Stimulated activated CD4-positive, alpha-beta T cell treated with anti-CD3 and anti-CD28 coated beads, Interleukin-2, amount 100 ng/mL, for 24 hours (primary cell): ENCODE measurements at regions not wholly inside any gene's neighbourhood (a gene's known extent, or its start where the extent isn't known, plus 50 kb on each side); places are given as distances from the start of the nearest gene placed in this dataset.

ENCODE experiments used
- DNase-seq, 2 donors: peaks; one replicate each; pipeline ENCODE4 v3.0.0-alpha.2; 2020

DNA sequence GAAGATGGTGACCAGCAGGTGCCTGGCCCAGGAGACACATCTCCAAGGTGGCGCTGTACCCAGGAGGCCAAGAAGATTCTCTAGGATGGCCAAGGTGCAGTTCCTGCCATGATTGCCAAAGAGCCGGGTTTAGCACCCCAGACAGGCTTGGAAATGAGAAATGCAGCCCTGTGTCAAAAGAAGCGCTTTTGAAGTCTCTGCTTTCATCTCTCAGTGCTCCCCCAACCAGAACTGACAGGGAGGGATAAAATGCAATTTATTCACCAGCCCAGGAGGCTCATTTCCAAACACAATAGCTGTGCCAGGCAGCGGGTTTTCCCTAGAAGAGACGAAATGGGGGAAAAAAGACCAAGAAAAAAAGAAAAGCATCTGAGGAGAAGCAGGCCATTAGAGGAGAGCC, 195.9 kb upstream of the NCAM1 start:
- DNase-seq, result no peak

DNA sequence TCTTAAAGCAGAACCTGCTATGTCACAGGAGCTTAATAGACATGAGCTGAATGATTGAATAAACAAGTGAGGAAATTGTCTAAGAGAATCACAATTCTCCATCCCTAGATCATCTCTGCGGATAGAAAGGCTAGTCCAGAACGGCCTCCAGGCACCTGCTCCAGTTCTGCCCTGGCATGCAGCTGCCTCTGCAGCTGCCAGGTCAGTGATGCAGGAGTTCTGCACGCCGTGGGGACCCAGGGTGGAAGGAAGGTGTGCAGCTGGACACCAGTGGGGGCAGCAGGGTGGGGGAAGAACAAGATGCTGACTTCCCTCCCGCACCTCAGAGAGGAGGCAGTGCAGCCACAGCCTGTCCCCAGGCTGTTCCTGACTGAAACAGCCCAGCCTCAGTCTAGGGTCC, 192.1 kb upstream of the NCAM1 start:
- no peak for DNase-seq

DNA sequence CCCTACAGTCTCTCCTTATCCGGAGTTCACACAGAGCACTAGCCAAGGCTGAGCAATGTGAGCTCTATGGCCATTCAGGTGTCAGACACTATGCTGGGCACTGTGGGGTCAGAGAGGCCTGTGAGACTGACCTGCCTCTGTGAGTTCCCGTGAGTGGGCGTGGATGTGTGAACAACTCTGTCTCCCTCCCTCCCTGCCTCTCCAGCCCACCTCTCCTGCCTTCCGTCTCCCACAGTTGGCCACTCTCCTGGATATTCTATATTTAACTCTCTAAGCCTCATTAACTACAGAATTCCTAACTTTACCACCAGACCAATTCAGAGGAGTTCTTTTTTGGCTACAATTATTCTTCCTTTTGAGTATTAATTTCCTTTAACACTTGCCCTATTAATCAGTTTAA, 191.6 kb upstream of the NCAM1 start:
- no peak for DNase-seq

DNA sequence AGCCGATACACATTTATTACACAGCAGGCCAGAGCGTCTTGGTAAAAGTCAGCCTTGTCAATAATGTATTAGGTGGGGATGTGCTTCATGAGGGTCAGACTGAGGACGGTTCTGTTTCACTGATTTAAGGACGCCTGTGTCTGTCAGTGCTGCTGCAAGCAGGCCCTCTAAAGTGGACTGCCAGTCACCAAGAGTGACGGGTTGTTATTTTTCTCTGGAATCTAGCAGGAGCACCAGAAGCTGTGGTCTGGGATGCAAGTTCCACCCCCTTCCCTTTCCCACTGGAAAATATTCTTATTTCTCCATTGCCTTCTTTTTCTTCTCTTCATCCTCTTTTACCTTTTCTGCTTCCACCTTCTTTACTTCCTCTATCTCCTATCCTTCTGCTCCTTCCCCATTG, 191.2 kb upstream of the NCAM1 start:
- DNase-seq, result no peak

DNA sequence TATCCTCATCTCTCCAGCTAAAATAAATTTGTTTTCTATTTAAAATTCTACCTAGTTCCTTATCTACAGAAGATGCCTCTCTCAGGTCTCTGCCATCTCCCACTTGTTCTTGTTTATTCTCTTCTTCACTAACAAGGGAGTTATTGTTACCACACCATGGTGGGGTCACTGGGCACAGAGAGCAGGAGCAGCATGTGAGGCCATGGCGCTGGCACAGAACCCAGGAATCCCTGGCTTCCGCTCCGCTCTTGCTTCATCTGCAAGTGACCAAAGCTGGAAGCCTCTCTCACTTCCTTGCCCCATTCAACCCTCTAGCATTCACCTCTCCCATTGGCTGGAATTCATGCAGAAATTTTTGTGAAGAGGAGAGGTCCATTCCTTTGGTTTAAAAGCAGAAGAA, 190.7 kb upstream of the NCAM1 start:
- no peak for DNase-seq

DNA sequence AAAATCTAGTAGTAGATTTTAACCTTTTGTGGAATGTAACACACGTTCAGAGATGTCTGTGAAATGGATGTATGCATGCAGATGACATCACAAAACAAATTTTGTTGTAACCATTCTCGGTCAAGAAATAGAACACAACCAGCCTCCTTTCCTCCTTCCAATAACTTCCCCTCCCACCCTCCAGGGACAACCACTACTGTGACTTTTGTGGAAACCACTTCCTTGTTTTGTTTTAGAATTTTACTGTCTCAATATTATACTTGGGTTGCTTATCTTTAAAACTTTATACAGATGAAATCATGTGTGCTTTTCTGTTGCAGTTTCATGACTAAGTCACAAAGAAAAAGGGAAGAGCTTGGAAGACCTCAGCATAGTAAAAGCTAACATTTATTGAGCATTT, 189.4 kb upstream of the NCAM1 start:
- DNase-seq, result no peak

DNA sequence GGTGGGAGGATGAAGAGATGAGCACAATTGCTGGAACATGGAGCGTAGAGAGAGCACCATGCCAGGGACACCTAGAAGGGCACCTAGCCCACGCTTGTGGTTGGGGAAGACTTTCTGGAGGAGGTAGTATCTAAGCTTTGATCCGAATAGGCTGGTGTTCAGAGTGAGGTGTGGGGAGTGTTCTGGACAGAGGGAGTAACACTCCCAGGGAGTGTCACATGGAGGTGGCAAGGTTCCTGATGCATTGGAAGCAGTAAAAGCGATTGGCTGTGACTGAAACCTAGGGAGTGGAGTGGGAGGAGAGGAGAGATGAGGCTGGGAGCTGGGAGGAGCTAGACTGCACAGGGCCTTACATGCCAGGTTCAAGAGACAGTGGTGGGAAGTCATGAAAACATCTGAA, 188.0 kb upstream of the NCAM1 start:
- DNase-seq, result no peak

DNA sequence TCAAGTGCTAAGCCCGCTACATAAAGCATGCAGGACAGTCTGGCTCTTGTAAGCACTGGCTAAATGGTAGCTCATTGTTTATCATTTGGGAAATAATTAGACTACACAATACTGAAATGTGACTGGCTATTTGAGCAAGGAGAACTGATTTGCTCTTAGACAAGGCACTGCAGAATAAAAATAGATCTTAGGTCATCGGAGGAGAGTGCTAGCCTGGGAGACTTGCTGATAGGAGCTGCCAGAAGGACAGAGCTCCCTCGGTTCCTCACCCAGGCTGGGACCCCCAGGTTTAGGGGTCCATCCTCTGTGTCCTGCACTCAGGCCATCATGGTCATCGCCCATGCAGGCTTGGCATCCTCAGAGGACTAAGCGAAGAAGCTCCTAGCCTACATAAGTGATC, 184.4 kb upstream of the NCAM1 start:
- no peak for DNase-seq

DNA sequence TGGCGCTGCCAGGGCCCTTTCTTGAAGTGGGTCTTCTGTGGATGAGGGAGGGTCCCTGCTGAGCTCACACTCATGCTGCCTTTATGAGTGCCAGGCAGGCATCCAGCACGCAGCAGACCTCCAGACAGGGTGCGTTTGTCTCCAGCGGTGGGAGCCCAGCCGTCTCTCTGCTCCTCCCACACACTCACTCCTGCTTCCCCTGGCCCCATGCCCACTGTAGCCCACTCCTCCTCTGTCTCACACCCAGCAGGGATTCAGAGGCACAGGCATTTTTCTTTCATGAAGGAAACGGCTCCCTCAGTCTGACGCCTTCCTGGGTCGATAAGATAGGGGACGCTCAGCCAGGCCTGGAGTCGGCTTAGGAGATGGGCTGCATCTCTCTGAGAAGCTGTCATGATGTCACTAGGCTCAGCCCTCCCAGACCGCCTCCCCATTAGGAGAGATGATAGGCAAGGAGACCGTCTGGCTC, 183.9 kb upstream of the NCAM1 start:
- no peak for DNase-seq

DNA sequence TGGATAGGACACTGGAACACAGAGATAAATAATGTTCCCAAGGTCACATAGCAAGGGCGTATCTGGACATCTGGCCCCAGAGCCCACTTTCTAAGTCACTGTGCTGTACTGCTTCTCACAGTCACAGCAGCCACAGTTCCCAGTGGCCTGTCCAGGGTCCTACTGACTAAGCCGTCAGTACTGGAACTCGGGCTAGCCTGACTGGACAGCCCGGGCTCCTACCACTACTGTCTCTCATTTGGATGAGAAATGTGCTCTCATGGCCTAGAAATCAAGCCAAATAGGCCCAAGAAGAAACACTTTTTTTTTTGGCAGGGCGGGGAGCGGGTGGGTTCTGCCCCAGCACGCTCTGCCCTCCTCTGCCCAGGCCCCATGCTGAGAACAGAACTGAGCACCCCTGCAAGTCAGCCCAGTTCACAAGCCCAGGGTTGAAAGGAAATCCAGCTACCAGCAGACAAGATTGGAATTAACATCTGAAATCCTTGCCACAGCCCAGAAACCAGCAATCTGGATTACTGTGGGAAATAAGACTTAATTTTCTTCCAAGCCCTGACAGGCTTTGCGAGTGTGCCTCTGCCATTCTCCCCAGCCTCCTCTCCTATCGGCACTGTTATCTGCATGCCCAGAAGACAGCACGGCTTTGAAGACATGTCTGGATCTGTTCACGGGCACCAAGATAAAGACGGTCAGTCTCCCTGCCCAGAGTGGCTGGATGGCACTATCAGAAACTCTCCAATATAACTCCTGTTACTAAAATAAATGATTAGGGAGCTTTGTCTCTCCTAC, 182.9 kb upstream of the NCAM1 start:
- DNase-seq, result no peak

DNA sequence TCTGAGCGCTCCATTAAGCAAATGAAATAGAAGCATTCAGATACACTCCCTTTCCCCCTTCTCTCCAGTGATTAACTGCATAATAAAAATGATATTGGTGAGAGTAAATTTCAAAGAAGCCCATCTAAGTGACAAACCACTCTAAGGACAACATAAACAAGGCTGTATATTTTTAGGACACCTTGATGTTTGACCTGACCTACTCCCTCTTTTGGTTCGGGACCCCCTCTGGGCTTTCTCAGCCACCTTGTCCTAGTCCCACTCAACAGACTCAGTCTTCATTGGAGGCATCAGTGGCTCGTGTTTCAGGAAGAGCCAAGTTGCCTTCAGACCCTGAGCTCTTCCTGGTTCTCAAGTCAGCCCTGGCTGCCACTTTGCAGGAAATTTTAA, 182.3 kb upstream of the NCAM1 start:
- no peak for DNase-seq

DNA sequence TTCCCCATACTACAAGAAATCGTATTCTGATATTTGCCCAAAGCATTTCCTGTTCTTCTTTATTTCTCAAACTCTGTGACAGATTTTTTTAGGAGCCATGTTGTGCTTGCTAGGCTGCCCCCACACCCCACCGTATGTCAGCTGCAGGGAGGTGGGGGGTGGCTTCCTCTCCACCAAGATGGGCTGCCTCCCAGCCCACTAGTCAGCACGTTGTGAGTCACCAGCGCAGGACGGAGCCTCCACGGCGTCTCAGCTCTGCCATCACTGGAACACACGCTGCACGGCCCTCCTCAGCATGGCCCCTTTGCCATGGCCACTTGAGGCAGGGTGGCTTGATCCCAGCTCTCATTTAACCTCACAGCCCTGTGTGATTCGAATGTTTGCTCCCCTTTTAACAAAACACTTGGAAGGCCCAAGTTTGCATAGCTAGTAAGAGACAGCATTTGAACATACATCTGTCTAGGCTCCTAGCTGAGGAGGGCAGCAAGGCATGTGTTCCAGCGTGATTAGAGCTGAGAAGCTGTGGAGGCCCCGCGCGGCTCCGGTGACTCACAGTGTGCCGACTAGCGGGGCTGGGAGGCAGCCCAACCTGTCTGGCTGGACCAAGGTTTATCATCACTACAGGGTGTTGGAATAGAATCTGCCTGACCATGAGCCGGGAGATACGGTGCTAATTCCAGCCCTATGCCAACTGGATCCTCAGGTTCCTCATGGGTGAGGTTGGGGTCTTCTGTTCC, 180.7 kb upstream of the NCAM1 start:
- no peak for DNase-seq

DNA sequence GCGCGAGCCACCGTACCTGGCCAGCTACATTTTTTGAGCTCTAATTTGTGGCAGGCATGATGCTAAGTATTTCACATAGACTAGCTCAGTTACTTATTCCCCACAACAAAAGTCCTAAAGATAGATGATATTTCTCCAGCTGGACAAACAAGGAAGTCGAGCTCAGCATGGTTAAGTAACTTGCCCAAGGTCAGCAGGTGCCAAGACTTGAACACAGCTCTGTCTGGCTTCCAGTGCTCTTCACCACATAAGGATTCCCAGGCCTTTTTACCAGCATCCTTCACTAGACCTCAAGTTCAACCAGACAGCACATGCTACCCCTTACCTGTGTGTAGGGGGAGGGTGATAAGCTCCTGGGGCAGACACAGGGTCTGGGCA, 177.3 kb upstream of the NCAM1 start:
- DNase-seq, result no peak

DNA sequence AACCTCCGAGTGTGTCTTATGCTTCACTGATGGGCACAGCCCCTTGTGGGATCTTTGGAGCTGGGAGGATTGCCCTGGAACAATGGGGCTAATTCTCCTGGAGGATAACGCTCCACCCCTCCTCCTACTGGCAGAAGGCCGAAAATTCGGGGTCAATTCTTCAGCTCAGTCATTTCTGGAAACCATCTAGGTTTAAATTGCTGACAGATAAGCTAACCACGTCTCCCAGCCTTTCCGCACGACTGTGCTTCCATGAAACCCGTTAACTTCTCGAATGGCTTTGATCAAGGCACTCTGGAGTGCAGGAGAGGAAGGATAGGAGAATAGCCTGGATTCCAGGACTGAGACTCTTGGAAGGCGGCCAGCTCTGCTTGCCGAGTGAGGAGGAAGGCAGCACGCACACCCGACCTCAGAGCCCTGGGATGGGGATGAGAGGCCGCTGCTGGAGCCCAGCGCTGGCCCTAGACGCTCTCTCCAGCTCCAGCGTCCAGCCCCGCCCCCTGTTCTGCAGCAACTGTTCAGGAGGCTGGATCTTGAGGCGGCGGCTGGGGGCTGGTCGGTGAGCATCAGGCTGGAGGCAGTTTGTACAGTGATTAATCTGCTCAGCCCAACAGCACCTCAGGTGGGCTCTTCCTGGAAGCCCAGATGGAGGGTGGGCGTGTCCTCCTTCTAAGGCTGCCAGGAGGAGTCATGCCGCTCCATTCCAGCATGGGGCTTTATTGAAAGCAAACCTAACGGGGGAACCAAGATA, 176.7 kb upstream of the NCAM1 start:
- DNase-seq, result no peak

DNA sequence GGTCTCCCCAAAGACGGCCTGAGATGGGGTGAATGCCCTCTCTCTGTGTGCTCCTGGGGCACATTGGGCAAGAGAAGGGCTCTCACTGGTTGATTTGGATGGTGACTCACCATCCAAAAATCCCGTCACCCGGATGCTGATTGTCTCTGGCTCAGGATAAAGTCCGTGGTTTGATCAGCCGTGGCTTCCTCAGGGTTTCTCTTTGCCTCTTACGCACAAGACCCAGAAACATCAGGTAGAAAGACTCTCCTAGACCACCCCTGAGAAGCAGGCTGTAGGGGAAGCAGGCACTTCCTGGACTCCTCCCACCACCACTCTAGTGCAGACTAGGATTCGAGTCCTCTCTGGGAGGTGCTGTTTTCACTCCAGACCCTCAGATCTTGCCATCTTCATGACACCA, 176.1 kb upstream of the NCAM1 start:
- no peak for DNase-seq

DNA sequence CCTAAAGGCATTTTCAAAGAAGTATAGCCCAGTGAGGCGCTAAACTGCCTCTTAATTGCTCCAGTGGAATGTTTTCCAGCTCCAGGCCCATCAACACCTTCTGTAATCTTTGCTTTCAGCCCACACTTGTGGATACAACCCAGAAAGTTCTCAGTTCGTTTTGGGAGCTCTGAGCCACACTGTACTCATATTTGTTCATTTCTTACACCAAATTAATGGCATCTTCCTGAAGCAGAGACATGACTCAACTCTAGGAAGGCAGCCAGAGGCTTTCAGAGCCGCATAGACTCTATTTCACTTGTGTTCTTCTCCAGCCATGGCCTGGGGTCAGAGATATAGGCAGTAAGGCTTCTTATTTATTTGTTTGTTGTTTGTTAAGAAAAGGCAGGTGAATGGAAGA, 175.5 kb upstream of the NCAM1 start:
- no peak for DNase-seq

DNA sequence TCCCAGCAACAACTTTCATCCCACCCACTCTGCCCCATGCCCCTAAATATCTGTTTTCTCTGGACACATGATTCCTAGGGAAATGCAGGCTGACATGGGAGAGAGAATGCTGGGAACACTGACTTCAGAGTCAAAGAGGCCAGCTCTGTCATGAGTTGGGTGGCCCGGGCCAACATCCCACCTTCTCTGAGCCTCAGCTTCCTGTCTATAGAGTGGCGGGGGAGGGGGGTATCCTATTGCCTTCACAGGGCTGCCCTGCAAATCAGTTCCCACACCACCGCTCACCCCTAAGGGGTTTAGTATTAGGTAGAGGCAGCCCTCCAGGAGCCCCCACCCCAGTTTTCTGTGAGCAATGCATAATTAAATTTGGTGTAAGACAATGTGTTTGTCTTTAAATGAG, 175.0 kb upstream of the NCAM1 start:
- DNase-seq, result no peak

DNA sequence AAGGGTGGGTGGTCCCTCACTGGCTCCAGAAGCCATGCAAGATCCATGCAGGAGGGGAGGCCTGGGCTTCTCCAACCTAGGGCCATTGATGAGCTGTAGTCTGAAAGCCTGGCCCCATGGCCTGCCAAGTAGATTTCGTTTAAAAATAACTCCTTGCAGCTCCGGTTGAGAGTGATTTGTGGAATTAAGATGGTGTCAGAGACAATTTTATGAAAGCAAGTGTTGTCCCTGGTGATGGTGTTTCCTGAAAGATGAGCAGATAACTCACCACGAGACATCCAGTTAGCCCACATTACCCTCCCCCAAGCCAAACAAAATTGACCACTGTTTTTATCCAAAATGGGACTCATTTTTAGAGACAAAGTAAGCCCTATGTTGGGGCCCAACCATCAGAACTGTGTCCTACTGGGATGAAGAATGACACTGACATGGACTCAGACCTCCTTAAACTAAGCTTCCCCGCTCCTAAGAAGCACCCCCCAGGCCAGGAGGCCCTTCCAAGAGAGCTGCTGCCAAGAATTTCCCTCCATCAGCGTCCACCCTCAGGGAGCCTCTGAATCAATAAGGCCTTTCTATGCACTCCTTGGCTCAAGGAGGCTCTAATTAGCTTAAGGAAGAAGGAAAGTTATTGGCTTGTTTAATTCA, 174.2 kb upstream of the NCAM1 start:
- no peak for DNase-seq

DNA sequence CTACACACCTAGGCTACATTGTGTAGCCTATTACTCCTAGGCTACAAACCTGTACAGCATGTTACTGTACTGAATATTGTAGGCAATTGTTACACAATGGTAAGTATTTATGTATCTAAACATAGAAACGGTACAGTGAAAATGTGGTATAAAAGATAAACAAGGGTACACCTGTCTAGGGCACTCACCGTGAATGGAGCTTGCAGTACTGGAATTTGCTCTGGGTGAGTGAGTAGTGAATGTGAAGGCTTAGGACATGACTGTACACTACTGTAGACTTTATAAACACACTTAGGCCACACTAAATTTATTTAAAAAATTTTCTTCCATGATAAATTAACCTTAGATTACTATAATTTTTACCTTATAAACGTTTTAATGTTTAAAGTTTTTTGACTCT, 171.7 kb upstream of the NCAM1 start:
- no peak for DNase-seq

DNA sequence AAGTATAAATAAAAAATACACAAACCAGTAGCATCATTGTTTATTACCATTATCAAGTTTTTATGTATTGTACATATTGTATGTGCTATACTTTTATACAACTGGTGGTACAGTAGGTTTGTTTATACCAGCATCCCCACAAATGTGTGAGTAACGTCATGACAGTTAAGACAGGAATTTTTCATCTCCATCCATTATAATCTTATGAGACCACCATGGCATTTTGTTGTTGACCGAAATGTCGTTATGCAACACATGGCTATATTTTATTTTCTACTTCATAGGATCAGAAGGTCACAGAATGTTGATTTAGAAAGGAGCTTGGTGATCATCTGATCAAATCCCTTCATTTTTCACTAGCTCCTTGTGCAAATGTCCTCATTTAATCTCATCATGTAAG, 170.9 kb upstream of the NCAM1 start:
- no peak for DNase-seq

DNA sequence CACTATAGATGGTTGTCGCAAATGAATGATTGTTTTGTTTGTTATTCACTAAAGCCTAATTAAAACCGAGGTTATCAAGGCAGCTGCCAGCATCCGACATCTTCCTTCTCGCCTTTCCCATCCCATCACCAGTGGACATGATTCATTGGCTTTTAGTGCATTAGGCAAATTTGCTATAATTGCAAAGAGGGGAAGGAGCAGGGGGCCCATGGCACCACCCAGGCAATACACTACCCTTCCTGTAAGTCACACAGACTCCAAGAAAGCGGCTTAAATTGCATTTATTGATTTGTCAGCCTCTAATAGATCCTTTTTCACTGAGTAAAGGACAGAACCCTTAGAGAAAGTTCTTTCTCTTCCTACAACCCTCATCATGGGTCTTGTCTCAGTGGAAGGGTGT, 169.2 kb upstream of the NCAM1 start:
- DNase-seq, result no peak

DNA sequence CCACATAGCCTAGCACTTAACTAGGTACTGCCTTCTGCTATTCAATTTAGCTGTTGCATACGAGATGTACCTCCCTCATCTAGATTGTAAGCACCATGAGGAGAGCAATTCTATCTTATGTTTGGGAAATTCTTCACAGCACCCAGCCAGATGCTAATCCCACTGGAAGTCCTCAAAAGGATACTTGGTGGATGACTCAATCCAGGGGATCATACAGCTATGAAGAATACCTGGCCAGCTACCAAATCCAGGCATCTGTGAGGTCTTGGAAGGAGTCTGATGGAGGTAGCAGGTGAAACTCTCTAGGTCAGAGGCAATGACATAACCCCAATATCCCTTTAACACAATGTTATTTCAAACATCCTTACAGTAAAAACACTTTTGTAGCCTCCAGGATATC, 167.8 kb upstream of the NCAM1 start:
- no peak for DNase-seq

DNA sequence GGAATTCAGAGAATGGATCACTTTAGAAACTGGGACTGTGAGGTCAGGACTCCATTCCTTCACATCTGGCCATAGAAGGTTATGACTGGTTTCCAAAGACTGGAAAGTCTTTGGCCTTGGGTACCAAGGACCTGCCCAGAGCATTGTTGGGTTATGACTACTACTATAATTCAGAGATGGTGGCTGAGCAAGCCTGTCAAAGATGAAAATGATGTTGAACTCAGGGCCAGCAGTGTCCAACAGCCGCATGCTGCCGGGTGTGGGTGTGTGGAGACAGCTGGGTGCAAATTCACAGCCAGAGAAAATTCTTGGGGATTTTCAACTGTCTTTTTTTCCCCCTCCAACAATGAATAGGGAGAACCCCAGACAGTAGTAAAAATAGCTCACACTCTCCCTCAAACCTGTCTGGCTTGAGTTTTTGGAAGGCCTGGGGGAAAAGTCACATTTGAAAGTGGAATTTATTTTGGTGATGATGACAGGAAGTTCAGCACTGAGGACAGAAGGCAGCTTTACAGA, 166.8 kb upstream of the NCAM1 start:
- no peak for DNase-seq
